ENCODE measurements at regions not wholly inside any gene's neighbourhood (a gene's known extent, or its start where the extent isn't known, plus 50 kb on each side); places are given as distances from the start of the nearest gene placed in this dataset.
"Not testable (repeated sequence)": the region's sequence is repeated elsewhere in the genome, so short reads cannot be mapped to it uniquely, and the experiment has no call there.

- no peaks in the 10 kb centered on the region for H3K36me3 ChIP-seq (replicated peaks in 1 of 2; ENCODE audit: insufficient read depth in 1 of 2, low read depth in 2 of 2)
- H3K27me3 ChIP-seq = no peaks in the 10 kb centered on the region
- no peaks in the 10 kb centered on the region for H3K4me1 ChIP-seq
- H3K4me3 ChIP-seq = no peak overlapping the region
- intact Hi-C loops (cut with DNase I) = no loop called here
- no peak for TF ChIP-seq CTCF (IDR thresholded peaks at IDR 0.05)
- TF ChIP-seq POLR2A (IDR thresholded peaks at IDR 0.05) = no peak
- DNase-seq = peak in 1 of 4 donors; percentile 10
- H3K27ac ChIP-seq = no peak overlapping the region
- no peak for ATAC-seq
- H3K9me3 ChIP-seq = no peaks in the 10 kb centered on the region
- 68 to 72% methylated on average over 20 to 24 of the region's 24 CpGs for WGBS, 2 donors
Observed at GRCh38 chr18:65206551-65207260, 544.1 kb upstream of the CDH7 start.

- WGBS, 2 donors = 70 to 75% methylated on average over 4 of the region's 4 CpGs
- no peak for TF ChIP-seq CTCF (IDR thresholded peaks at IDR 0.05)
- TF ChIP-seq POLR2A (IDR thresholded peaks at IDR 0.05) = no peak
- H3K4me1 ChIP-seq = no peaks in the 10 kb centered on the region
- no peaks in the 10 kb centered on the region for H3K9me3 ChIP-seq
- no peak for ATAC-seq
- no peak overlapping the region for H3K27ac ChIP-seq
- intact Hi-C loops (cut with DNase I) = no loop called here
- no peak overlapping the region for H3K4me3 ChIP-seq
- DNase-seq = no peak
- no peaks in the 10 kb centered on the region for H3K36me3 ChIP-seq (replicated peaks in 1 of 2; ENCODE audit: insufficient read depth in 1 of 2, low read depth in 2 of 2)
- no peaks in the 10 kb centered on the region for H3K27me3 ChIP-seq
Observed at GRCh38 chr18:65202091-65202490, 548.7 kb upstream of the CDH7 start.

GRCh38 chr18:65175681-65176080 is 575.1 kb upstream of the CDH7 start:
- TF ChIP-seq POLR2A (IDR thresholded peaks at IDR 0.05) (no peak), CTCF (IDR thresholded peaks at IDR 0.05) (no peak)
- H3K27me3 ChIP-seq = no peaks in the 10 kb centered on the region
- no peak overlapping the region for H3K27ac ChIP-seq
- H3K36me3 ChIP-seq (replicated peaks in 1 of 2; ENCODE audit: insufficient read depth in 1 of 2, low read depth in 2 of 2) = no peaks in the 10 kb centered on the region
- H3K4me3 ChIP-seq = no peak overlapping the region
- ATAC-seq = no peak
- H3K4me1 ChIP-seq = no peaks in the 10 kb centered on the region
- DNase-seq = no peak
- H3K9me3 ChIP-seq = no peaks in the 10 kb centered on the region
- intact Hi-C loops (cut with DNase I) = no loop called here
- 84 to 86% methylated on average over 2 of the region's 2 CpGs for WGBS, 2 donors

- H3K27ac ChIP-seq; H3K4me1 ChIP-seq; H3K4me3 ChIP-seq; H3K27me3 ChIP-seq; intact Hi-C loops (cut with DNase I); H3K36me3 ChIP-seq (replicated peaks in 1 of 2; ENCODE audit: insufficient read depth in 1 of 2, low read depth in 2 of 2); H3K9me3 ChIP-seq; ATAC-seq; DNase-seq: not testable (repeated sequence)
- WGBS, 2 donors = 79 to 84% methylated on average over 13 of the region's 13 CpGs
Observed at GRCh38 chr18:65162086-65162485, 588.7 kb upstream of the CDH7 start.

GRCh38 chr18:65146482-65147021 is 604.3 kb upstream of the CDH7 start:
- H3K9me3 ChIP-seq = no peaks in the 10 kb centered on the region
- intact Hi-C loops (cut with DNase I) = no loop called here
- TF ChIP-seq POLR2A (IDR thresholded peaks at IDR 0.05) (no peak), CTCF (IDR thresholded peaks at IDR 0.05) (no peak)
- ATAC-seq (no peak), DNase-seq (no peak)
- no peaks in the 10 kb centered on the region for H3K4me1 ChIP-seq
- WGBS, 2 donors = 41 to 47% methylated on average over 2 of the region's 2 CpGs
- no peaks in the 10 kb centered on the region for H3K36me3 ChIP-seq (replicated peaks in 1 of 2; ENCODE audit: insufficient read depth in 1 of 2, low read depth in 2 of 2)
- H3K27me3 ChIP-seq = no peaks in the 10 kb centered on the region
- H3K4me3 ChIP-seq = no peak overlapping the region
- H3K27ac ChIP-seq = no peak overlapping the region

All from body of pancreas (tissue), 4 donors.